ENCODE measurements at regions not wholly inside any gene's neighbourhood (a gene's known extent, or its start where the extent isn't known, plus 50 kb on each side); places are given as distances from the start of the nearest gene placed in this dataset.

GRCh38 chr2:196384729-196385128 is 213.4 kb upstream of the STK17B start:
- DNase-seq (ENCODE audit: low read depth): no peak

GRCh38 chr2:196389670-196390069 is 218.3 kb upstream of the STK17B start:
- DNase-seq (ENCODE audit: low read depth): peak; percentile 13

GRCh38 chr2:196390243-196391148 is 219.1 kb upstream of the STK17B start:
- DNase-seq (ENCODE audit: low read depth): no peak

- DNase-seq (ENCODE audit: low read depth): no peak
These were observed 219.7 kb upstream of the STK17B start for GRCh38 chr2:196391149-196391479.

- no peak for DNase-seq (ENCODE audit: low read depth)
These were observed 227.7 kb upstream of the STK17B start for GRCh38 chr2:196399096-196399495.

- DNase-seq (ENCODE audit: low read depth): peak; percentile 86
These were observed 228.6 kb upstream of the STK17B start for GRCh38 chr2:196399722-196400691.

GRCh38 chr2:196403471-196403870 is 232.1 kb upstream of the STK17B start:
- peak; percentile 46 for DNase-seq (ENCODE audit: low read depth)

GRCh38 chr2:196404276-196404675 is 232.9 kb upstream of the STK17B start:
- no peak for DNase-seq (ENCODE audit: low read depth)

GRCh38 chr2:196407675-196408264 is 231.7 kb upstream of the CCDC150 start:
- no peak for DNase-seq (ENCODE audit: low read depth)

GRCh38 chr2:196409376-196409775 is 230.1 kb upstream of the CCDC150 start:
- DNase-seq (ENCODE audit: low read depth): no peak

- DNase-seq (ENCODE audit: low read depth): no peak
These were observed 229.5 kb upstream of the CCDC150 start for GRCh38 chr2:196410008-196410407.

GRCh38 chr2:196413821-196414274 is 225.7 kb upstream of the CCDC150 start:
- DNase-seq (ENCODE audit: low read depth): no peak

GRCh38 chr2:196415384-196415783 is 224.1 kb upstream of the CCDC150 start:
- no peak for DNase-seq (ENCODE audit: low read depth)

- DNase-seq (ENCODE audit: low read depth): no peak
These were observed 219.4 kb upstream of the CCDC150 start for GRCh38 chr2:196420143-196420542.

- no peak for DNase-seq (ENCODE audit: low read depth)
These were observed 217.6 kb upstream of the CCDC150 start for GRCh38 chr2:196421880-196422279.

- no peak for DNase-seq (ENCODE audit: low read depth)
These were observed 217.2 kb upstream of the CCDC150 start for GRCh38 chr2:196422361-196422760.

- DNase-seq (ENCODE audit: low read depth): no peak
These were observed 213.4 kb upstream of the CCDC150 start for GRCh38 chr2:196426122-196426521.

GRCh38 chr2:196427986-196428634 is 211.4 kb upstream of the CCDC150 start:
- no peak for DNase-seq (ENCODE audit: low read depth)

- DNase-seq (ENCODE audit: low read depth): no peak
These were observed 208.4 kb upstream of the CCDC150 start for GRCh38 chr2:196431076-196431475.

GRCh38 chr2:196431957-196432356 is 207.6 kb upstream of the CCDC150 start:
- DNase-seq (ENCODE audit: low read depth): no peak

GRCh38 chr2:196433116-196433515 is 206.4 kb upstream of the CCDC150 start:
- DNase-seq (ENCODE audit: low read depth): no peak
